ENCODE measurements at regions not wholly inside any gene's neighbourhood (a gene's known extent, or its start where the extent isn't known, plus 50 kb on each side); places are given as distances from the start of the nearest gene placed in this dataset.

DNA sequence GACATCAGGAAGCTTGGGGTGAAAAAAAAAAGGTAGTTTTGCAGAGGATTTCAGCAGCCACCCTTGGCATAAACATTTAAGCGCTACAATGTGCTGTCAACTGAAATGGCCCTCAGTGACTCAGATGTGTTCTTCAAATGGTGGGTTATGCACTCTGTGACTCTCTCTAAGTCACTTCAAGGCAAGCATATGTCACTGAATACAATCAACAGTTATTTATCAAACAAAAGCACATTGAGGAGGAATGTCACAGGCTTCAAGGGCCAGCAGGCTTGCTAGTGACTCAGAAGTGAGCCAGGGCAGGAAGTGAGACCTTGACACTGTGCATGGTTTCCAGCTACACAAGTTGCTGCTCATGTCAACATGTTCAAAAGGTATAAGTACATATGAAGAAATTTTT lies 523.7 kb upstream of the HTR2A start:
- TF ChIP-seq, protein P1, sequence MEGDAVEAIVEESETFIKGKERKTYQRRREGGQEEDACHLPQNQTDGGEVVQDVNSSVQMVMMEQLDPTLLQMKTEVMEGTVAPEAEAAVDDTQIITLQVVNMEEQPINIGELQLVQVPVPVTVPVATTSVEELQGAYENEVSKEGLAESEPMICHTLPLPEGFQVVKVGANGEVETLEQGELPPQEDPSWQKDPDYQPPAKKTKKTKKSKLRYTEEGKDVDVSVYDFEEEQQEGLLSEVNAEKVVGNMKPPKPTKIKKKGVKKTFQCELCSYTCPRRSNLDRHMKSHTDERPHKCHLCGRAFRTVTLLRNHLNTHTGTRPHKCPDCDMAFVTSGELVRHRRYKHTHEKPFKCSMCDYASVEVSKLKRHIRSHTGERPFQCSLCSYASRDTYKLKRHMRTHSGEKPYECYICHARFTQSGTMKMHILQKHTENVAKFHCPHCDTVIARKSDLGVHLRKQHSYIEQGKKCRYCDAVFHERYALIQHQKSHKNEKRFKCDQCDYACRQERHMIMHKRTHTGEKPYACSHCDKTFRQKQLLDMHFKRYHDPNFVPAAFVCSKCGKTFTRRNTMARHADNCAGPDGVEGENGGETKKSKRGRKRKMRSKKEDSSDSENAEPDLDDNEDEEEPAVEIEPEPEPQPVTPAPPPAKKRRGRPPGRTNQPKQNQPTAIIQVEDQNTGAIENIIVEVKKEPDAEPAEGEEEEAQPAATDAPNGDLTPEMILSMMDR (optimal IDR thresholded peaks at IDR 0.05 in 1 of 3, IDR thresholded peaks at IDR 0.05 in 1 of 3, conservative IDR thresholded peaks at IDR 0.05 in 1 of 3; ENCODE audit: extremely low read depth in 1 of 3, insufficient read depth in 2 of 3, low read length in 3 of 3): no peak
- no peak for TF ChIP-seq EZH2 (IDR thresholded peaks at IDR 0.05; ENCODE audit: low read length)
